ENCODE measurements at regions not wholly inside any gene's neighbourhood (a gene's known extent, or its start where the extent isn't known, plus 50 kb on each side); places are given as distances from the start of the nearest gene placed in this dataset.

DNA sequence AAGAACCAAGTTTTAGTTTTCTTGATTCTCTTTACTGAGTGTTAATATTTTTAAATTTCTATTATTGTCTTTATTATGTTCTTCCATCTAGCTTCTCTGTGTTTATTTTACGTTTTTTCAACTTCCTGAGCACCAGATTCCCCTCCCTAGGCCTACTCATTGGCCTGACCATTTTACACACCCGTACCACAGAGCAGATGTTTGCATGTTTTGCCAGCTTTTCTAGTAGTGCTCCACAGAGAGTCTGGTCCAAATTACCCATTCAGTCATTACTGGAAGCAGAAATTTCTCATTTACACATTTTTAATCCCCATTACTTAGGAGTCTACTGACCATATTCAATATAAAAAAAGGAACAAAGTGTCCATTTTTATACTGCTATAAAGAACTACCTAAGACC is 66.9 kb downstream of the ING1 start:
- H2AFZ ChIP-seq (ENCODE audit: low read length), result no peak overlapping the region
- BruUV-seq (replicated peaks), result no TSS peak
- no peak for TF ChIP-seq EZH2phosphoT487 (IDR thresholded peaks at IDR 0.05; ENCODE audit: borderline replicate concordance, low read depth, low read length)
- TF ChIP-seq, protein P1, sequence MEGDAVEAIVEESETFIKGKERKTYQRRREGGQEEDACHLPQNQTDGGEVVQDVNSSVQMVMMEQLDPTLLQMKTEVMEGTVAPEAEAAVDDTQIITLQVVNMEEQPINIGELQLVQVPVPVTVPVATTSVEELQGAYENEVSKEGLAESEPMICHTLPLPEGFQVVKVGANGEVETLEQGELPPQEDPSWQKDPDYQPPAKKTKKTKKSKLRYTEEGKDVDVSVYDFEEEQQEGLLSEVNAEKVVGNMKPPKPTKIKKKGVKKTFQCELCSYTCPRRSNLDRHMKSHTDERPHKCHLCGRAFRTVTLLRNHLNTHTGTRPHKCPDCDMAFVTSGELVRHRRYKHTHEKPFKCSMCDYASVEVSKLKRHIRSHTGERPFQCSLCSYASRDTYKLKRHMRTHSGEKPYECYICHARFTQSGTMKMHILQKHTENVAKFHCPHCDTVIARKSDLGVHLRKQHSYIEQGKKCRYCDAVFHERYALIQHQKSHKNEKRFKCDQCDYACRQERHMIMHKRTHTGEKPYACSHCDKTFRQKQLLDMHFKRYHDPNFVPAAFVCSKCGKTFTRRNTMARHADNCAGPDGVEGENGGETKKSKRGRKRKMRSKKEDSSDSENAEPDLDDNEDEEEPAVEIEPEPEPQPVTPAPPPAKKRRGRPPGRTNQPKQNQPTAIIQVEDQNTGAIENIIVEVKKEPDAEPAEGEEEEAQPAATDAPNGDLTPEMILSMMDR (conservative IDR thresholded peaks at IDR 0.05; ENCODE audit: low read length), result no peak
- no peaks in the 10 kb centered on the region for H3K36me3 ChIP-seq (ENCODE audit: insufficient read depth, low read length)
- no peaks in the 10 kb centered on the region for H3K79me2 ChIP-seq (ENCODE audit: insufficient read depth, low read depth, low read length)
- no peaks in the 10 kb centered on the region for H3K9me2 ChIP-seq (ENCODE audit: insufficient read depth, low read length)
- no peak overlapping the region for H3K27ac ChIP-seq (ENCODE audit: low read depth, low read length, poor library complexity, severe bottlenecking)
- DNase-seq (ENCODE audit: low spot score), result no peak
- no peaks in the 10 kb centered on the region for H3K4me1 ChIP-seq (ENCODE audit: insufficient read depth, low read length, poor library complexity, severe bottlenecking)
- CTCF ChIA-PET (ENCODE audit: unreplicated experiment), result no interaction called here
- H3K9me3 ChIP-seq (ENCODE audit: low read length), result no peaks in the 10 kb centered on the region
- POLR2A ChIA-PET, result no interaction called here
- no peak overlapping the region for H3K4me2 ChIP-seq (ENCODE audit: low read length)
- intact Hi-C loops (cut with micrococcal nuclease; ENCODE audit: unreplicated experiment), result no loop called here
- no peak overlapping the region for H3K4me3 ChIP-seq (ENCODE audit: low read depth, low read length, poor library complexity, severe bottlenecking)
- no peaks in the 10 kb centered on the region for H4K20me1 ChIP-seq (ENCODE audit: insufficient read depth, low read length)

DNA sequence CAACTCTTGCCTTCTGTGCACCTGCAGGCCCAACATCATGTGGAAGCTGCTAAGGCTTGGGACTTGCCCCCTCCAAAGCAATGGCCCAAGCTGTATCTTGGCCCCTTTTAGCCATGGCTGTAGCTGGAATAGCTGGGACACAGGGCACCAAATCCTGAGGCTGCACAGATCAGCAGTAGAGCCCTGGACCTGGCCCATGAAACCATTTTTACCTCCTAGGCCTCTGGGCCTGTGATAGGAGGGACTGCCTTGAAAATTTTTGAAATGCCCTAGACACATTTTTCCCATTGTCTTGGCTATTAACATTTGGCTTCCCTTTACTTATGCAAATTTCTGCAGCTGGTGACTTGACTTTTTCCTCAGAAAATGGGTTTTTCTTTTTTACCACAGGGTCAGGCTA is 68.7 kb downstream of the ING1 start:
- Histone ChIP-seq H2AFZ (ENCODE audit: low read length) (no peak overlapping the region), H3K79me2 (ENCODE audit: insufficient read depth, low read depth, low read length) (no peaks in the 10 kb centered on the region), H3K9me2 (ENCODE audit: insufficient read depth, low read length) (no peaks in the 10 kb centered on the region), H3K27ac (ENCODE audit: low read depth, low read length, poor library complexity, severe bottlenecking) (no peak overlapping the region), H3K4me1 (ENCODE audit: insufficient read depth, low read length, poor library complexity, severe bottlenecking) (no peaks in the 10 kb centered on the region), H4K20me1 (ENCODE audit: insufficient read depth, low read length) (no peaks in the 10 kb centered on the region), H3K4me2 (ENCODE audit: low read length) (no peak overlapping the region), H3K4me3 (ENCODE audit: low read depth, low read length, poor library complexity, severe bottlenecking) (no peak overlapping the region), H3K36me3 (ENCODE audit: insufficient read depth, low read length) (no peaks in the 10 kb centered on the region), H3K9me3 (ENCODE audit: low read length) (no peaks in the 10 kb centered on the region)
- ChIA-PET CTCF (ENCODE audit: unreplicated experiment) (no interaction called here), POLR2A (no interaction called here)
- no TSS peak for BruUV-seq (replicated peaks)
- intact Hi-C loops (cut with micrococcal nuclease; ENCODE audit: unreplicated experiment), result no loop called here
- no peak for DNase-seq (ENCODE audit: low spot score)
- no peak for TF ChIP-seq EZH2phosphoT487 (IDR thresholded peaks at IDR 0.05; ENCODE audit: borderline replicate concordance, low read depth, low read length)
- TF ChIP-seq, protein P1 (conservative IDR thresholded peaks at IDR 0.05; ENCODE audit: low read length), result no peak

DNA sequence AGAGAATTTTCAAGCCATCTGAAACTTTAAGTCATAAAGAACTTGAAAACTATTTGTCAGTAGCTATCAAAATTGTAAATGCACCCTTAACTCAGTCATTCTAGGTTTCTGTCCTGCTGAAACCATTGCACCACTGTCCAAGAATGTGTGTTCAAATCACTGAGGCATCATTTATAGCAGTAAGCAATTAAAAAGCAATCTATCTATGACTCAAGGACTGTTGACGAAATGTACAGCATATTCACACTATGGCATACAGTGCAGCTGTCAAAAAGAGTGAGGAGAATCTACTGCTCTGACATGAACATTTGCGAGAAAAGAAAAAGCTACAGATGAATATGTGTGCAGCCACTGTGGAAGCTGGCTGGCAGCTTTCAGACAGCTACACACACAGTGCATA is 71.2 kb downstream of the ING1 start:
- Histone ChIP-seq H3K79me2 (ENCODE audit: insufficient read depth, low read depth, low read length) (no peaks in the 10 kb centered on the region), H3K9me3 (ENCODE audit: low read length) (no peaks in the 10 kb centered on the region), H4K20me1 (ENCODE audit: insufficient read depth, low read length) (no peaks in the 10 kb centered on the region), H3K36me3 (ENCODE audit: insufficient read depth, low read length) (no peaks in the 10 kb centered on the region), H2AFZ (ENCODE audit: low read length) (no peak overlapping the region), H3K4me3 (ENCODE audit: low read depth, low read length, poor library complexity, severe bottlenecking) (no peak overlapping the region), H3K27ac (ENCODE audit: low read depth, low read length, poor library complexity, severe bottlenecking) (no peak overlapping the region), H3K4me1 (ENCODE audit: insufficient read depth, low read length, poor library complexity, severe bottlenecking) (no peaks in the 10 kb centered on the region), H3K4me2 (ENCODE audit: low read length) (no peak overlapping the region), H3K9me2 (ENCODE audit: insufficient read depth, low read length) (no peaks in the 10 kb centered on the region)
- CTCF ChIA-PET (ENCODE audit: unreplicated experiment), result no interaction called here
- BruUV-seq (replicated peaks), result no TSS peak
- TF ChIP-seq, protein P1 (conservative IDR thresholded peaks at IDR 0.05; ENCODE audit: low read length), result no peak
- TF ChIP-seq EZH2phosphoT487 (IDR thresholded peaks at IDR 0.05; ENCODE audit: borderline replicate concordance, low read depth, low read length), result no peak
- intact Hi-C loops (cut with micrococcal nuclease; ENCODE audit: unreplicated experiment), result no loop called here
- POLR2A ChIA-PET, result no interaction called here
- DNase-seq (ENCODE audit: low spot score), result no peak
